GM18498 (cell line): ENCODE measurements at regions not wholly inside any gene's neighbourhood (a gene's known extent, or its start where the extent isn't known, plus 50 kb on each side); places are given as distances from the start of the nearest gene placed in this dataset.
"Not testable (repeated sequence)": the region's sequence is repeated elsewhere in the genome, so short reads cannot be mapped to it uniquely, and the experiment has no call there.

ENCODE experiments used
- ATAC-seq: cut with Tn5 transposase; IDR thresholded peaks from one replicate; pipeline ENCODE4 v1.9.1; 2021; ENCODE audit warnings: mild to moderate bottlenecking, moderate library complexity; ENCODE audit not compliant: unreplicated experiment

- no peak for ATAC-seq
Observed at GRCh38 chr10:130707389-130707979, 571.3 kb downstream of the GLRX3 start.

- no peak for ATAC-seq
Observed at GRCh38 chr10:130708465-130709070, 572.4 kb downstream of the GLRX3 start.

GRCh38 chr10:130709415-130709814 lies 573.2 kb downstream of the GLRX3 start:
- no peak for ATAC-seq

GRCh38 chr10:130711072-130711471 lies 574.9 kb downstream of the GLRX3 start:
- ATAC-seq: no peak

GRCh38 chr10:130713135-130713534 lies 576.9 kb downstream of the GLRX3 start:
- ATAC-seq: no peak

GRCh38 chr10:130713731-130714130 lies 577.5 kb downstream of the GLRX3 start:
- no peak for ATAC-seq

- no peak for ATAC-seq
Observed at GRCh38 chr10:130714742-130715467, 578.7 kb downstream of the GLRX3 start.

GRCh38 chr10:130715686-130716670 lies 579.8 kb downstream of the GLRX3 start:
- ATAC-seq: no peak

- ATAC-seq: no peak
Observed at GRCh38 chr10:130717083-130717482, 580.9 kb downstream of the GLRX3 start.

GRCh38 chr10:130718744-130719447 lies 582.7 kb downstream of the GLRX3 start:
- ATAC-seq: not testable (repeated sequence)

GRCh38 chr10:130719448-130719752 lies 583.2 kb downstream of the GLRX3 start:
- ATAC-seq: no peak

- no peak for ATAC-seq
Observed at GRCh38 chr10:130720235-130720634, 584.0 kb downstream of the GLRX3 start.

GRCh38 chr10:130721971-130722370 lies 585.8 kb downstream of the GLRX3 start:
- no peak for ATAC-seq

- ATAC-seq: no peak
Observed at GRCh38 chr10:130723704-130724103, 587.5 kb downstream of the GLRX3 start.

GRCh38 chr10:130725474-130725970 lies 586.0 kb downstream of the TCERG1L start:
- no peak for ATAC-seq

- ATAC-seq: no peak
Observed at GRCh38 chr10:130726996-130727725, 584.4 kb downstream of the TCERG1L start.

GRCh38 chr10:130727766-130728490 lies 583.6 kb downstream of the TCERG1L start:
- ATAC-seq: no peak

- no peak for ATAC-seq
Observed at GRCh38 chr10:130728531-130729215, 582.8 kb downstream of the TCERG1L start.

GRCh38 chr10:130729876-130730275 lies 581.6 kb downstream of the TCERG1L start:
- no peak for ATAC-seq
